ENCODE measurements at regions not wholly inside any gene's neighbourhood (a gene's known extent, or its start where the extent isn't known, plus 50 kb on each side); places are given as distances from the start of the nearest gene placed in this dataset.

- Histone ChIP-seq H4K20me1 (ENCODE audit: control insufficient read depth, insufficient read depth, low read length, poor library complexity, severe bottlenecking) (no peaks in the 10 kb centered on the region), H3K9me3 (ENCODE audit: control extremely low read depth in 1 of 3, control insufficient read depth in 2 of 3, insufficient read depth in 1 of 3, low read length in 2 of 3) (peaks cover 0 to 2% (median 0%) of the 10 kb centered on the region in 3 donors), H3K27ac (ENCODE audit: low read length in 2 of 2) (no peak overlapping the region), H3K9ac (ENCODE audit: low read length) (no peak overlapping the region), H3K4me3 (ENCODE audit: control extremely low read depth in 1 of 5, extremely low read depth in 1 of 5, insufficient read depth in 1 of 5, low read depth in 2 of 5, low read length in 4 of 5) (no peak overlapping the region), H3K4me2 (replicated peaks; ENCODE audit: low read depth, low read length, poor library complexity, severe bottlenecking) (no peak overlapping the region), H3K36me3 (replicated peaks in 1 of 2; ENCODE audit: control extremely low read depth in 1 of 2, control insufficient read depth in 1 of 2, extremely low read depth in 1 of 2, insufficient read depth in 2 of 2, low read length in 1 of 2) (no peaks in the 10 kb centered on the region), H3K27me3 (replicated peaks in 1 of 4; ENCODE audit: control extremely low read depth in 1 of 4, control insufficient read depth in 3 of 4, insufficient read depth in 4 of 4, low read length in 3 of 4) (no peaks in the 10 kb centered on the region), H2AFZ (ENCODE audit: insufficient read depth, low read depth, low read length, poor library complexity, severe bottlenecking) (no peak overlapping the region), H3K4me1 (ENCODE audit: control insufficient read depth in 2 of 2, insufficient read depth in 2 of 2, low read length in 2 of 2) (peaks cover 5% of the 10 kb centered on the region in 2 donors), H3K79me2 (ENCODE audit: control insufficient read depth, insufficient read depth, low read length) (no peaks in the 10 kb centered on the region)
- Mint-ChIP-seq H3K4me3 (no peak overlapping the region), H3K27me3 (no peaks in the 10 kb centered on the region), H3K4me1 (peaks cover 24% of the 10 kb centered on the region), H3K9me3 (ENCODE audit: insufficient read depth) (no peaks in the 10 kb centered on the region), H3K27ac (no peak overlapping the region)
- no CpG with 5 or more reads among the region's 2 CpGs for WGBS (ENCODE audit: insufficient coverage)
- ChIA-PET POLR2A (interaction anchor here (0.6 kb wide), 1 partner anchor 37 kb away, joined by 6 read pairs; no protein-coding TSS in a partner anchor), CTCF (no interaction called here)
- no peak for ATAC-seq (ENCODE audit: low read depth)
- no peak for TF ChIP-seq CTCF (IDR thresholded peaks at IDR 0.05)
- intact Hi-C loops (cut with micrococcal nuclease): no loop called here
- DNase-seq: no peak
These were observed 406.9 kb downstream of the FGF9 start for GRCh38 chr13:22077764-22078163.

- no peak overlapping the region for H3K4me3 Mint-ChIP-seq
These were observed 409.1 kb downstream of the FGF9 start for GRCh38 chr13:22079961-22080360.

More at GRCh38 chr13:22079961-22080360, 409.1 kb downstream of the FGF9 start:
- no peaks in the 10 kb centered on the region for H3K4me1 ChIP-seq (ENCODE audit: control insufficient read depth in 2 of 2, insufficient read depth in 2 of 2, low read length in 2 of 2)
- H3K79me2 ChIP-seq (ENCODE audit: control insufficient read depth, insufficient read depth, low read length): no peaks in the 10 kb centered on the region
- WGBS (ENCODE audit: insufficient coverage): 87% methylated on average over 9 of the region's 11 CpGs
- no peaks in the 10 kb centered on the region for H4K20me1 ChIP-seq (ENCODE audit: control insufficient read depth, insufficient read depth, low read length, poor library complexity, severe bottlenecking)
- H3K27me3 ChIP-seq (replicated peaks in 1 of 4; ENCODE audit: control extremely low read depth in 1 of 4, control insufficient read depth in 3 of 4, insufficient read depth in 4 of 4, low read length in 3 of 4): no peaks in the 10 kb centered on the region
- no peaks in the 10 kb centered on the region for H3K9me3 ChIP-seq (ENCODE audit: control extremely low read depth in 1 of 3, control insufficient read depth in 2 of 3, insufficient read depth in 1 of 3, low read length in 2 of 3)
- DNase-seq (no peak), ATAC-seq (ENCODE audit: low read depth) (no peak)
- H3K27ac ChIP-seq (ENCODE audit: low read length in 2 of 2): no peak overlapping the region
- no peak overlapping the region for H3K9ac ChIP-seq (ENCODE audit: low read length)
- H3K27me3 Mint-ChIP-seq: no peaks in the 10 kb centered on the region
- no peaks in the 10 kb centered on the region for H3K36me3 ChIP-seq (replicated peaks in 1 of 2; ENCODE audit: control extremely low read depth in 1 of 2, control insufficient read depth in 1 of 2, extremely low read depth in 1 of 2, insufficient read depth in 2 of 2, low read length in 1 of 2)
- ChIA-PET POLR2A (no interaction called here), CTCF (no interaction called here)
- TF ChIP-seq CTCF (IDR thresholded peaks at IDR 0.05): no peak
- TF ChIP-seq EZH2 (IDR thresholded peaks at IDR 0.05; ENCODE audit: borderline replicate concordance, insufficient read depth, low read depth, low read length, poor library complexity, severe bottlenecking): no peak
- intact Hi-C loops (cut with micrococcal nuclease): no loop called here
- H3K27ac Mint-ChIP-seq: no peak overlapping the region
- H3K4me1 Mint-ChIP-seq: peaks cover 11% of the 10 kb centered on the region
- H3K4me2 ChIP-seq (replicated peaks; ENCODE audit: low read depth, low read length, poor library complexity, severe bottlenecking): no peak overlapping the region
- H2AFZ ChIP-seq (ENCODE audit: insufficient read depth, low read depth, low read length, poor library complexity, severe bottlenecking): no peak overlapping the region
- no peaks in the 10 kb centered on the region for H3K9me3 Mint-ChIP-seq (ENCODE audit: insufficient read depth)
- no peak overlapping the region for H3K4me3 ChIP-seq (ENCODE audit: control extremely low read depth in 1 of 5, extremely low read depth in 1 of 5, insufficient read depth in 1 of 5, low read depth in 2 of 5, low read length in 4 of 5)

Measured in B cell (primary cell).